Heart left ventricle (tissue), 13 donors: ENCODE measurements at regions not wholly inside any gene's neighbourhood (a gene's known extent, or its start where the extent isn't known, plus 50 kb on each side); places are given as distances from the start of the nearest gene placed in this dataset.

Experiments
- CTCF ChIP-seq, 12 donors: fragments of 200-600 bp; sonication (generic) in 4 of 12; IDR thresholded peaks; one replicate each; pipeline versions ENCODE4 v1.5.0 to v1.8.0; 2018 to 2022; ENCODE audit warnings: antibody characterized with exemption in 12 of 12, mild to moderate bottlenecking in 5 of 12
- POLR2A ChIP-seq, 2 donors: fragments of 450-650 bp; IDR thresholded peaks; one replicate each; pipeline ENCODE4 v1.6.1; 2017; ENCODE audit warnings: antibody characterized with exemption in 2 of 2, mild to moderate bottlenecking in 2 of 2, moderate library complexity in 2 of 2
- donor health status: ischemic (EF 13 %, LVEDD 7.1; RV severe dilation, severe dysfunction).
- donor health status: DM: no; HTN: yes; CAD: no.
- donor health status: DM: no; HTN: no; CAD: no.
- donor health status: ischemic (EF 25% LVEDD 6.9; RV normal size, moderate dysfunction).
- donor health status: ischemic (EF 25% LVEDD 5.7; RV mildly dilated, moderate dysfunction).
- donor health status: ischemic (EF 35%, LVEDD 5.7; RV mildly dilated, moderate dysfunction).
- donor health status: nonischemic (EF 11% LVEDD 7.7; RV severe dilation, severe dysfunction).
- donor health status: DM: yes; HTN: yes; CAD: no.
- donor health status: PGD.
- donor health status: ischemic (EF 29% LVEDD 5.4; RV normal size, mild dysfunction).
- donor health status: nonischemic (EF 23%, LVEDD 6.1; RV moderate dilation, normal function).

GRCh38 chr1:189986516-189986915 lies 491.1 kb downstream of the BRINP3 start:
- no peak for TF ChIP-seq CTCF (IDR thresholded peaks at IDR 0.05)
- no peak for TF ChIP-seq POLR2A (IDR thresholded peaks at IDR 0.05)
